H1 (cell line): ENCODE measurements at regions not wholly inside any gene's neighbourhood (a gene's known extent, or its start where the extent isn't known, plus 50 kb on each side); places are given as distances from the start of the nearest gene placed in this dataset.

ENCODE experiments used
- POLR2A ChIP-seq, 2 experiments: IDR thresholded peaks; 1 replicate in 1 of 2; 2 replicates in 1 of 2; pipeline ENCODE4 v1.6.1; 2011; ENCODE audit warnings: low read depth in 2 of 2, low read length in 2 of 2, mild to moderate bottlenecking in 2 of 2; ENCODE audit errors: control extremely low read depth in 1 of 2
- TCF12 ChIP-seq: IDR thresholded peaks from 2 replicates; pipeline ENCODE4 v1.6.1; 2011; ENCODE audit warnings: low read depth, mild to moderate bottlenecking, low read length

GRCh38 chr7:137142376-137142775 lies 201.2 kb downstream of the PTN start (continued):
- TF ChIP-seq TCF12, result no peak
- TF ChIP-seq POLR2A (IDR thresholded peaks at IDR 0.05; ENCODE audit: control extremely low read depth in 1 of 2, low read depth in 2 of 2, low read length in 2 of 2), result no peak
